PC-3 (cell line): ENCODE measurements at regions not wholly inside any gene's neighbourhood (a gene's known extent, or its start where the extent isn't known, plus 50 kb on each side); places are given as distances from the start of the nearest gene placed in this dataset.

ENCODE experiments used
- ATAC-seq: fragments of 200-7000 bp; cut with Tn5 transposase; 2 replicates; pipeline ENCODE4 v1.9.1; 2020; ENCODE audit warnings: mild to moderate bottlenecking, moderate library complexity
- BruUV-seq: library from RNA; stranded (reverse); fragments of 400-500 nt; replicated peaks from 2 replicates; lab custom pipeline; 2021; lab: Mats Ljungman, UMichigan
- CTCF ChIA-PET: fragments of 300-600 bp; sonication (Branson Sonifier 250); formaldehyde crosslinking; loops from one replicate; lab custom pipeline; 2022; ENCODE audit warnings: antibody characterized with exemption; lab: Charles Lee
- POLR2A ChIA-PET: fragments of 300-600 bp; sonication (Branson Sonifier 250); formaldehyde crosslinking; loops from one replicate; lab custom pipeline; 2022; ENCODE audit warnings: antibody characterized with exemption; ENCODE audit not compliant: unreplicated experiment; lab: Charles Lee
- DNase-seq: peaks from one replicate; pipeline ENCODE4 v3.0.0-alpha.2; 2015
- H2AFZ ChIP-seq: fragments of 300-600 bp; sonication (generic); 2 replicates; pipeline ENCODE4 v1.6.0; 2016; ENCODE audit warnings: antibody characterized with exemption, low read length
- H3F3A ChIP-seq: fragments of 300-600 bp; sonication (generic); one replicate; pipeline ENCODE4 v1.6.0; 2017; ENCODE audit warnings: antibody characterized with exemption, low read length, control low read depth, mild to moderate bottlenecking; ENCODE audit not compliant: unreplicated experiment
- H3K27ac ChIP-seq: fragments of 300-600 bp; sonication (generic); 2 replicates; pipeline ENCODE4 v1.5.1; 2016; ENCODE audit warnings: mild to moderate bottlenecking, low read length
- H3K27me3 ChIP-seq: fragments of 300-600 bp; sonication (generic); 2 replicates; pipeline ENCODE4 v1.6.1; 2016; ENCODE audit warnings: low read length, mixed read lengths
- H3K36me3 ChIP-seq: fragments of 300-600 bp; sonication (generic); 2 replicates; pipeline ENCODE4 v1.6.1; 2016; ENCODE audit warnings: low read depth, mixed run types, low read length, mixed read lengths
- H3K4me1 ChIP-seq: fragments of 300-600 bp; sonication (generic); 2 replicates; pipeline ENCODE4 v1.5.1; 2016; ENCODE audit warnings: low read length; ENCODE audit not compliant: insufficient read depth
- H3K4me2 ChIP-seq: fragments of 300-600 bp; sonication (generic); 2 replicates; pipeline ENCODE4 v1.6.0; 2016; ENCODE audit warnings: low read length
- H3K4me3 ChIP-seq: fragments of 300-600 bp; sonication (generic); 2 replicates; pipeline ENCODE4 v1.5.1; 2016; ENCODE audit warnings: mild to moderate bottlenecking, low read length, mixed read lengths
- H3K79me2 ChIP-seq: fragments of 300-600 bp; sonication (generic); 2 replicates; pipeline ENCODE4 v1.6.1; 2017; ENCODE audit warnings: low read length, mixed read lengths
- H3K9ac ChIP-seq: fragments of 300-600 bp; sonication (generic); 2 replicates; pipeline ENCODE4 v1.6.0; 2016; ENCODE audit warnings: mild to moderate bottlenecking, low read length
- H3K9me2 ChIP-seq: fragments of 300-600 bp; sonication (generic); replicated peaks from 2 replicates; pipeline ENCODE4 v1.6.1; 2016; ENCODE audit warnings: mixed run types, low read length, mixed read lengths
- H3K9me3 ChIP-seq: fragments of 300-600 bp; sonication (generic); 2 replicates; pipeline ENCODE4 v1.6.1; 2016; ENCODE audit warnings: low read length, mixed read lengths
- H4K20me1 ChIP-seq: fragments of 300-600 bp; sonication (generic); 2 replicates; pipeline ENCODE4 v1.6.1; 2016; ENCODE audit warnings: low read length, mixed read lengths
- EZH2 ChIP-seq: fragments of 300-600 bp; sonication (generic); IDR thresholded peaks from one replicate; pipeline ENCODE4 v1.6.1; 2017; ENCODE audit warnings: antibody characterized with exemption, mild to moderate bottlenecking, low read length; ENCODE audit not compliant: unreplicated experiment
- EZH2phosphoT487 ChIP-seq: fragments of 300-600 bp; sonication (generic); IDR thresholded peaks from 2 replicates; pipeline ENCODE4 v1.6.1; 2018; ENCODE audit warnings: mild to moderate bottlenecking, antibody characterized with exemption, low read length, borderline replicate concordance
- intact Hi-C: fragments of 100-400 bp; cut with micrococcal nuclease; formaldehyde crosslinking; loops from 2 replicates; pipeline ENCODE4 v1.9.0; 2023
- TF ChIP-seq, protein P1 (sequence below): fragments of 300-600 bp; sonication (generic); conservative IDR thresholded peaks from 2 replicates; pipeline ENCODE4 v1.5.1; 2017; ENCODE audit warnings: antibody characterized with exemption, low read depth, mild to moderate bottlenecking, low read length

DNA sequence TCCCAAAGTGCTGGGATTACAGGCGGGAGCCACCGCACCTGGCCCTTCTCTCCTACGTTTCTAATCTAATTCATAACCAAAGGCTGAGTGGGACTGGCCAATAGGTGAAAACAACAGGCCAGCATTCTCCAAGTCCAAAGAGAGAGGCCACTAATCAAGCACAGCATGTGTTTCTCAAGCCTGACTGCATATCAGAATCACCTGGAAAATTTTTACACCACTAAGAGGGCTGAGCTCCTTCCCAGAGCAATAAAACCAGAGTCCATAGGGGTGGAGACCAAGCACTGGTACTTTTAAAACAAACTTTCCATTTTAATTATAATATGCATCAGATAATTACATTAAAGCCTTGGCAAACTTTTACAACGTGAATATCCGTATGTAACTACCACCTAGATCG lies 254.4 kb downstream of the OPA1 start:
- Histone ChIP-seq H3K9me3 (no peaks in the 10 kb centered on the region), H3K9me2 (no peaks in the 10 kb centered on the region), H3K79me2 (no peaks in the 10 kb centered on the region), H3K4me1 (peaks cover 28% of the 10 kb centered on the region), H3K36me3 (no peaks in the 10 kb centered on the region), H3K4me3 (no peak overlapping the region), H4K20me1 (no peaks in the 10 kb centered on the region), H3F3A (no peaks in the 10 kb centered on the region), H3K27me3 (no peaks in the 10 kb centered on the region), H2AFZ (no peak overlapping the region), H3K4me2 (no peak overlapping the region), H3K9ac (no peak overlapping the region), H3K27ac (no peak overlapping the region)
- intact Hi-C loops = no loop called here
- no peak for TF ChIP-seq EZH2phosphoT487
- TF ChIP-seq, protein P1, sequence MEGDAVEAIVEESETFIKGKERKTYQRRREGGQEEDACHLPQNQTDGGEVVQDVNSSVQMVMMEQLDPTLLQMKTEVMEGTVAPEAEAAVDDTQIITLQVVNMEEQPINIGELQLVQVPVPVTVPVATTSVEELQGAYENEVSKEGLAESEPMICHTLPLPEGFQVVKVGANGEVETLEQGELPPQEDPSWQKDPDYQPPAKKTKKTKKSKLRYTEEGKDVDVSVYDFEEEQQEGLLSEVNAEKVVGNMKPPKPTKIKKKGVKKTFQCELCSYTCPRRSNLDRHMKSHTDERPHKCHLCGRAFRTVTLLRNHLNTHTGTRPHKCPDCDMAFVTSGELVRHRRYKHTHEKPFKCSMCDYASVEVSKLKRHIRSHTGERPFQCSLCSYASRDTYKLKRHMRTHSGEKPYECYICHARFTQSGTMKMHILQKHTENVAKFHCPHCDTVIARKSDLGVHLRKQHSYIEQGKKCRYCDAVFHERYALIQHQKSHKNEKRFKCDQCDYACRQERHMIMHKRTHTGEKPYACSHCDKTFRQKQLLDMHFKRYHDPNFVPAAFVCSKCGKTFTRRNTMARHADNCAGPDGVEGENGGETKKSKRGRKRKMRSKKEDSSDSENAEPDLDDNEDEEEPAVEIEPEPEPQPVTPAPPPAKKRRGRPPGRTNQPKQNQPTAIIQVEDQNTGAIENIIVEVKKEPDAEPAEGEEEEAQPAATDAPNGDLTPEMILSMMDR = no peak
- no peak for ATAC-seq
- DNase-seq = no peak
- ChIA-PET POLR2A (interaction anchor here (0.5 to 0.6 kb wide), 2 partner anchors 11 to 124 kb away, joined by 3 to 4 read pairs; no protein-coding TSS in a partner anchor), CTCF (no interaction called here)
- no TSS peak for BruUV-seq

DNA sequence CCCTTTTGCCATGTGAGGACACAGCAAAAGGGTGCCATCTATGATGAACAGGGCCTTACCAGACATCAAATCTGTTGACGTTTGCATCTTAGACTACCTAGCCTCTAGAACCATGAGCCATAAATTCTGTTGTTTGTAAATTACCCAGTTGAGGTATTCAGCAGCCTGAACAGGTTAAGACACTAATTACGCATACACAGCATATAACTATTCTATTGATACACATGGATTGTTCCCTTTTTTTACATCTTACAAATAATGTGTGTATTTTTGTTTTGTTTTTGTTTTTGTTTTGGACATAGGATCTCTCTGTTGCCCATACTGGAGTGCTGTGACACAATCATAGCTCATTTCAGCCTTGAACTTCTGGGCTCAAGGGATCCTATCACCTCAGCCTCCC lies 255.5 kb downstream of the OPA1 start:
- no peak for ATAC-seq
- DNase-seq = no peak
- CTCF ChIA-PET = no interaction called here

GRCh38 chr3:193850084-193850619 lies 257.1 kb downstream of the OPA1 start:
- no peak overlapping the region for H3K4me3 ChIP-seq
- no TSS peak for BruUV-seq
- H3K9me3 ChIP-seq = no peaks in the 10 kb centered on the region
- H2AFZ ChIP-seq = no peak overlapping the region
- H3K79me2 ChIP-seq = no peaks in the 10 kb centered on the region
- no peaks in the 10 kb centered on the region for H3K9me2 ChIP-seq
- ATAC-seq (no peak), DNase-seq (no peak)
- TF ChIP-seq EZH2 (no peak), EZH2phosphoT487 (no peak)
- TF ChIP-seq, protein P1 = no peak
- no peak overlapping the region for H3K9ac ChIP-seq
- H4K20me1 ChIP-seq = no peaks in the 10 kb centered on the region
- no peak overlapping the region for H3K4me2 ChIP-seq
- ChIA-PET CTCF (no interaction called here), POLR2A (interaction anchor here (0.6 kb wide), 1 partner anchor 285 kb away, joined by 4 read pairs; no protein-coding TSS in a partner anchor)
- H3K36me3 ChIP-seq = no peaks in the 10 kb centered on the region
- H3K4me1 ChIP-seq = peaks cover 35% of the 10 kb centered on the region
- no peaks in the 10 kb centered on the region for H3F3A ChIP-seq
- no peaks in the 10 kb centered on the region for H3K27me3 ChIP-seq
- intact Hi-C loops = loop anchor here (2.0 kb wide), 1 partner anchor 19 kb away; no protein-coding TSS in a partner anchor
- no peak overlapping the region for H3K27ac ChIP-seq

More for the DNA sequence above, 255.5 kb downstream of the OPA1 start:
- no peaks in the 10 kb centered on the region for H3K9me2 ChIP-seq
- no peaks in the 10 kb centered on the region for H3K27me3 ChIP-seq
- H3K9me3 ChIP-seq = no peaks in the 10 kb centered on the region
- no peak for TF ChIP-seq EZH2phosphoT487
- H3K27ac ChIP-seq = no peak overlapping the region
- no TSS peak for BruUV-seq
- H3K4me3 ChIP-seq = no peak overlapping the region
- H3K4me1 ChIP-seq = peaks cover 37% of the 10 kb centered on the region
- H3K79me2 ChIP-seq = no peaks in the 10 kb centered on the region
- intact Hi-C loops = no loop called here
- POLR2A ChIA-PET = no interaction called here
- H3K36me3 ChIP-seq = no peaks in the 10 kb centered on the region
- H2AFZ ChIP-seq = no peak overlapping the region
- no peak overlapping the region for H3K4me2 ChIP-seq
- H3K9ac ChIP-seq = no peak overlapping the region
- no peaks in the 10 kb centered on the region for H4K20me1 ChIP-seq
- H3F3A ChIP-seq = no peaks in the 10 kb centered on the region
